ENCODE measurements at regions not wholly inside any gene's neighbourhood (a gene's known extent, or its start where the extent isn't known, plus 50 kb on each side); places are given as distances from the start of the nearest gene placed in this dataset.

DNA sequence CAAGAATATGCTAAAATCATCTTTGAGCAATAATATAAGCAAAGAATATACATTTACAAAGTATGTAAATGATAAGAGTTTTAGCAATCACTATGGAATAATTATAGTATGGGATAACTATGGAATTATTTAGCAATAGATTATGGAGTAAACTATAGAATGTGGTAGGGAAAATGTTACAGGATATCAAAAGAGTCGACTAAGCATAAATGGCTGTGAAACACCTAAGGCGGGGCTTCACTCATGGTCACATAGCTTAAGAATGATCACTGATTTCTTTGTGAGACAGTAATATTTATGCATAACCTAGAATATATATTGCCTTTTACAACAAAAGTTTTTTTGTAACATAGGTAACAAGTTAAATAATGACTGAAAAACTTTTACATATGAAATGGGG lies 2049.7 kb downstream of the ARAP2 start:
- DNase-seq, result no peak

DNA sequence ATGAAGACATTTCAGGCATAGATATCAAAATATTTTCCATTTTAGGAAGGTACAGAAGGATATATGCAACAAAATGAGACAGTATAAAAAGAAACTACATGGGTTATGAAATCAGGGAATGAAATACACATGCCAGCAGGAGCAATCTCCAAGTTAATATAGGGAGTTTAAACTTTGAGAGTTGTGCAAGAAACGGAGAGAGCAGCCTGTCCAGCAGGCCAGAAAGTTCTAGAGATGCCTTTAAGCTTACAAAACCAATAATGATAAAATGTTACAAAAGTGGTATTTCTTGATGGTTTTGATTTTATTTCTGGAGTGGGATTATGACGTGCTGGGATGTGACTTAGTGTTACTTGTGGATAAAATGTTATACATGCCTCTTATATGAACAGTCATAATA lies 2047.9 kb downstream of the ARAP2 start:
- no peak for DNase-seq

DNA sequence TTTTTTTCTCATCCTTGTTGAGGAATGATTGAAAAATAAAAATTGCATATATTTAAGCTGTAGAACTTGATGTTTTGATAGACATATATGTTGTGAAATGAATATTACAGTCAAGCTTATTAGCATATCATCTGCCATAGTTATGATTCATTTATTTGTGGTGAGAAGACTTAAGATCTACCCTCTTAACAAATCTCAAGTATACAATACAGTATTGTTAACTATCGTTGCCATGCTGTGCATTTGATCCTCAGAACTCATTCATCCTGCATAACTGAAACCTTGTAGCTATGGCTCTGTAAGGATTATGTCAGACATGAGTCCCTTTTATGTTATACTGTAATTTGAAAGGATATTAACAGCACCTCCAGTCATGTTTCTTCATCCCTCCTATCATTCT lies 2045.3 kb downstream of the ARAP2 start:
- DNase-seq, result no peak

DNA sequence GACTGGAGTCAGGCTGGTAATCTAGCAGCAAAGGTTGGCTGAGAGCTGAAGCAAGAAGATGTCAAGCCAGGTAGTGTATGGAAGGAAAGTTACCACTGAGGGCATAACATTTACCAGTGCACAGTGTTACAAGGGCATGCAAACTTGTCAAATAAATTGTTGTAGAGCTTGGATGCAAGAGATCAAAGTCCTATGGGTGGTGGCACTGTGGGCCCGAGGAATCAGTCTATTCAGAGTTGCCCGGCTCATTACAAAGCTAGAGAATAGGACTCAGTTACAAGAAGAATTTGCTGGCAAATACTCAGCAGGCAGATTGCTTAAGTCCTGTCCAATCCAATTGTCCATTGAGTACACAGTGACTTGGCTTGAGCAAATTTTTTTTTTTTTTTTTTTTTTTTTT lies 2043.8 kb downstream of the ARAP2 start:
- no peak for DNase-seq

DNA sequence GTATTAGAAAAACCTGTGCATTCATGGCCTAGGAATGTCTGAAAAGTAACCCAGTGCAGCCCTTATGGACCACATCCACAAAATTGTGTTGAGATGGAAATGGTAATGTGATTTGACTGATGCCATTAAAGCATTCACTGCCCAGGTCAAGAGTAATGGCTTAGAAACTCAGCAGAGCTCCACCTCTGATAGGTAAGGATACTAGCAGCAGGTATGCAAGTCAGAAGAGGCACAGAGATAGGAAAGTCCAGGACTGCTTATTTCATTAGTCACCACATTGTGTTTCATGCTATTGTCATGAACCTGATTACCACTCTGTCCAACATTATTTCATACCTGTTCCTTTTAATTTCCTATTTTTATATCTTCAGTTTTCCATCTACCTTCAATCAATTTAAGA lies 2042.2 kb downstream of the ARAP2 start:
- no peak for DNase-seq

DNA sequence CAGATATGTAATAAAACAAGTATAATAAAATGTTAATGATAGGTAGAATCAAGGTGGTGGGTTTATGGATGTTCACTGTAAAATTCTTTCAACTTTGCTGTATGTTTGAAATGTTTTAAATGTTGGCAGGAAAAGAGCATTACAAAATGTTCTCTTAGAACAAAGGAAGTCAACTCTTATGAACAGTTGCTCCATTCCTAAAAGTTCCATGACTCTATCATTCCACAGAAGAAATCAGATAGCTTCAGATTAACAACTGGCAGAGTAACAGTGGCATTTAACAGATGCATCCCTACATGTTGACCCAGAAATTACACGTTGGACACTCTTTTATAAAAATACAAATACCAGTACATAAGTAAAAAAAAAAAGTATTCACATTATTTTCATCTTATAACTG lies 2023.7 kb downstream of the ARAP2 start:
- DNase-seq, result no peak

DNA sequence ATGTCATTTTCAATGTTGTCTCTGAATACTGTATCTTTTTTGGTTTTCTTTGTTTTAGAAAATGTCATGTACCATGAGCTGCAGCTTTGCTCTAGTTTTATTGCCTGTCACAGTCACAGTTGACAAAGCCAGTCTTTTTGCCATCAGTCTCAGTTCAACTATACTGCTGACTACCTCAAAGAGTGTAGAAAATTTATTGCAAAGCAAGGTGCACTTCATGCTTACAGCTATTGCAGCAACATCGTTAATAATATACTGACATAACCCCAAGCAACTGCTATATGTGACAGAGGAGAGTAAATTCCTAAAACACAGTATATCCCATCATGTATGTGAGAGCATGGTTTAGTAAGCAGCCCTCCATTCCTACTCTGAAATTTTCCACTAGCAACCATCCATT lies 2022.3 kb downstream of the ARAP2 start:
- no peak for DNase-seq

DNA sequence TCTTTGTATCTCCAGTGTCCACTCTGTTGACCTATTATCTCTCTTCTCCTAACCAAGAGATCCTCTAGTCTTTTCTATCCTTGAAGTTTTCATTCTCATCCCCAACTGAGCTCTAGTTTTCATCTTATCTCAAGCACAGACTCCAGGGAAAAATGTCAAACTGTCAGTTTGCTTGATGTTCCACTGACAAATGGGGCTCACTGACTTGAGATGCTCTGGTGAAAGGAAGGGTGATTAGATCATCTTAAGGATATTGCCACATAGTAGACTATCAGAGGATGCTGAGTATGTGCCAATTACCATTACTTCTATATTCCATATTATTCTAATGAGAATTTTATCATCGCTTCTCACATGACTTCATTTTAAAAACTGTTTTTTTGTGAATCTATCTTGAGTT lies 2008.2 kb downstream of the ARAP2 start:
- no peak for DNase-seq

DNA sequence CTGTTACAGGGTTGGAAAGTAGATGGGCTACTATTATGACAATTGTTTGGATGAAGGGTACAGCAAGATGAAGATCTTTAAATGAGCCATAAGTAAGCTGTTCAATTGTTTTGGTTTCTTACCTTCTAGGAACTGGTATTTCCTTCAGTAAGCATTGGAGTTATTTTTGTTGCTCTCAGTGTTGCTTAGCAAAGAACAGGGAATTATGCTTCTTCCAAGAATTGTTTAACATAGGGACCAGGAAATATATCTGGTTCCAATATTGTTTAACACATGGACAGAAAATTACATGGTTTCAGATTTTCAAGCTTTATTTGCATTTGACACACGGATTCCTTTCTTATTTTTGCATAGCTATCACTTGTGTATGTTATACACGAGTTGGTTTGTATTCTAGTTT lies 1999.0 kb downstream of the ARAP2 start:
- DNase-seq, result no peak

DNA sequence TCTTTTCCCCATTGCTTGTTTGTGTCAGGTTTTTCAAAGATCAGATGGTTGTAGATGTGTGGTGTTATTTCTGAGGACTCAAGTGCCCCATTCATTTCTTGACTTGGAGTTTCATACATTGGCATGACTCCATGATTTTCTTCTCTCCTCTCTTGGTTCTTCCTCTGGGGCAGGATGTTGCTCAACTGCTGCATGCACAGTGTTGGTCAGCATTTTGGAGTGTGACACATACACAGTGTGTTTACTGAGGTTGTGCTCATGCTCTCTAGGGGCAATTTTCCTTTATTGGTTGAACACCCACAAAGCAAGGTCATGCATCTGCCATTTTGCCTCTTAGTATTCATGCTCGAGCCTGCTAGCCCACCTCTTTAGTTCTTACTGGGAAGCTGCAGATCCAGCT lies 1993.8 kb downstream of the ARAP2 start:
- DNase-seq, result no peak

DNA sequence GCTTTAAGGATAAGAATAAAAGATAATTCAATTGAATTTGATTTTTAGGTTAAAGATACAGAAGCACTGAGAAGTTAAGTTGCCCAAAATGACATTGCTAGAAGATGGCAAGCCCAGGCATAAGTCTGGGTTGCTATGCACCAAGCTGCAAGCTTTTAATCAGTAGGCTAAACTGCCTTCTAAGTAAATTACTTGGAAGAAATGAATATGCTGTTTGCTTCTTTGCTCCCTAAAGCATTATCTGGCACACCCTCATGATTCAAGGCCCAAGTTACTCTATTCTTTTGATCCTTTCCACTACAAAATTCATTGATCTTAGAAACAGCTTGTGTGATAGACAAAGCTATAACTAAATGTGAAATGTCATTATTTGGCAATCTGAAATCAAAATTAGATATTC lies 1991.1 kb downstream of the ARAP2 start:
- no peak for DNase-seq

DNA sequence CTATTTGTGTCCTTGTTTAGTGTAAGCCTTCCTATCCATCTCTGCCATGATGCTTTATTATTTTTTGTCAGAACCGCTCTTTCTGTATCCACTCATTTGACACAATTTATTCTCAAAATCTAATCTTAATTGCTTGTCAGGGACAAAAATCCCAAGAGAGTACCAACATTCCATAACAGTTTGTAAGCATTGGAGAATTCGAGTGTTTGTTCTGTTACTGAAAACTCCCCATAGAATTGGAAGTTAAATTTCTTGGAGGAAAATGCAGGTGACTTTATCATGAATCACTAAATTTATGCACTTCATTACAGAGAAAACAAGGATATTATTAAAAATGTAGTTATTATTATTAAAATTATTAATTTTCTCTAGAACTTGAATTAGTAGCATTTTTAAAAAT lies 1986.1 kb downstream of the ARAP2 start:
- DNase-seq, result no peak

DNA sequence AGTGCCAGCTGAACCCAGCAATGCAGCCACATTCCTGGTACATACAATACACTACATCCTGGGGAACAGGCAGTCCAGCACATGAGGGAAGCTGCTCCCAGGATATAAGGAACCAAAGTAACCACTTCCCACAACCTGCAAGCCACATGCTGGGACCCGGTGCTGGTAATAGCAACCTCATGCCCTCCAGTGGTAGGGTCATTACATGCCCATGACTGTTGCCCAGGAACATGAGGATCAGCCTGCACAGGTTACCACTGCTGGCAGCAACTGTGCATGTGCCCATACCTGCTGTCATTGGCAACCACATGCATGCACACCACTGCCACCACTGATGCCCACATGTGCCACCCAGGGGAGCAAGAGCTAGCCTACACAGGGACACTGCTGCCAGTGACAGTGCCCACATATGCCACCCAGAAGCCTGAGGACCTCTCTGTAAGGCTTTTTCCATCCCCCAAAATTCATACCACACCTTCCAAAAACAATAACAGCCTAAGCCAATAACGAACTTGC lies 1982.5 kb downstream of the ARAP2 start:
- DNase-seq, result no peak

DNA sequence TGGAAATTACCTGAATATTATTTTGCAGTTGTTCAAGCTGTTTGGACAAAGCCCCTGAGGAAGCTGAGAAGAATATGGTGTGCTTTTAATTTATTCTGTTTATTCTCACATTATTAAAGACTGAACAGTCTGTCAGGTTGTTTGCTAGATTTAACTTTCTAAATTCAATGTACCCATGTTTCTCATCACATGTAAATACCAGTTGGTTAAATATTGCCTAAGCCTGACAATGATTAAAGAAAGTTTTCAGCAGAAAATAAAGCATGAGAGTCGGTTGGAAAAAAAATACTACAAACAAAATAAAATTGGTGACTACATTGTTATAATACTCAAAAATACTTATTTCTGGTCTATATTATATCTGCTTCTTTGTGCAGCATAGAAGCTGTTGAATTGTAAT lies 1974.7 kb downstream of the ARAP2 start:
- DNase-seq, result no peak

DNA sequence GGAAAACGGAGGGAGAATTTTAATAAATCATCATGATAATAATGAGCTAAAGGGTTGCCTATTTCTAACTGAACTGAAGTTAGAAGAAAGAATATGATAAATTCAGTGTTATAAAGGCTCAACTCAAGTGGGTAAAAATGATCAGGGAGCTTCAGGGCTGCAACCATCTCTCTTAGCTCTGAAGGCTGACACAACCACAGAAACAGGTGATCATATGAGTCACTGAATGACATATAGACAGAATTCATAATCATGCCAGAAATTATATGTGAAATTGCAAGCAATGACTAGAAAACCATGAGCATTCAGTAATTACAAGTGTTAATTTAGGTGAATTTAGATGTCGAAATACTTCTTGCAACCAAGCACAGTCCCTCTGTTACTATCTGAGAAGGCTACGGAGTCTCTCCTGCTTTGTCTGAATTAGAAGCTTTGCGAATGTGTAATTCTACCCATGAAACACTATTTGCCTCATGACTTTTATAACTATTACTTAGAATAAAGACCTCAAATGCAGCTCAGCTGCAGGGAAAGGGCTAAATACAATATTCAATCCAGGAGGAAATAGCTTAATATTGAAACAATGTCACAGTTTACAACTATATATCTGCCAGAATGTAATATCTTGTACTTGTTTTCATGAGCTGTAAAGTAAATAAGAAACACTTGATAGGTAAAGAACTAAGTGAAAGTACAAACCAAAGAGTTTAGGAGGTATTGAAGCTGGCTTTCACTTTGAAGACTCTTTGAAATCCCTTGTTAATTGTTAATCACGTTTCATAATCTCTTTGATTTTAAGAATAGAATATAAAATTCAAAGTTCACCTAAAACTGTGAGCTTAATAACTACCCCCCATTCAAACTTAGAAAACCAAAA lies 1972.6 kb downstream of the ARAP2 start:
- DNase-seq, result no peak

DNA sequence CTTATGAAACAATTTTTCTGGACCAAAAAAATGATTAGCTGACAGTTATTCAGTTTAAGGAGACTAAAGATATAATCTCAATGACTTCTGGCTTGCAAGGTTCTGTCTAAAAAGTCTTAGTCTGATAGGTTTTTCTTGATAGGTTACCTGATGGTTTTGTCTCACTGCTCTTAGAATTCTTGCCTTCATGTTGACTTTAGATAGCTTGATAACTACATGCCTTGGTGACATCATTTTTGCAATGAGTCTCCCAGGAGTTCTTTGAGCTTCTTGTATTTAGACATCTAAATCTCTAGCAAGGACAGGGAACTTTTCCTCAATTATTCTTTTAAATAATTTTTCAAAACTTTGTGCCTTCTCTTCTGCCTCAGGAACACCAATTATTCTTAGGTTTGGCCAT lies 1965.3 kb downstream of the ARAP2 start:
- no peak for DNase-seq

DNA sequence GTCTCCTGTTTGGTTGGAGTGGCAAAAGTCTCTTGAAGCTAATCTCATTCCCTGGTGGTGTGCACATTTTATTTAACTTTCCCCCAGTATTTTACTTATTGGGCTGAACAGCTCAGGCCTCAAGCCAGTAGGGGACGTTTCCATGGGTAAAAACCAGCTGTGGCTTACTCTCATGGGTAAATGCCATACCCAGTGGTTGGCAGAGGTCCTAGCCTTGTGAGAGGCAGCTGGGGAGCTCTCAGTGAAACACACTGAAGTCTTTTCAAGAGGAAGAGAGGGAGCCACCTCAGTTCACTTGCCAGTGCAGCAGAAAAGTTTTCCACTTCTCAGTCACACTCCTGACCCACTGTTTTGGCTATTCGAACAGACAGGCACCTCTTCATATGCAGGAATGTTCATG lies 1964.2 kb downstream of the ARAP2 start:
- no peak for DNase-seq

DNA sequence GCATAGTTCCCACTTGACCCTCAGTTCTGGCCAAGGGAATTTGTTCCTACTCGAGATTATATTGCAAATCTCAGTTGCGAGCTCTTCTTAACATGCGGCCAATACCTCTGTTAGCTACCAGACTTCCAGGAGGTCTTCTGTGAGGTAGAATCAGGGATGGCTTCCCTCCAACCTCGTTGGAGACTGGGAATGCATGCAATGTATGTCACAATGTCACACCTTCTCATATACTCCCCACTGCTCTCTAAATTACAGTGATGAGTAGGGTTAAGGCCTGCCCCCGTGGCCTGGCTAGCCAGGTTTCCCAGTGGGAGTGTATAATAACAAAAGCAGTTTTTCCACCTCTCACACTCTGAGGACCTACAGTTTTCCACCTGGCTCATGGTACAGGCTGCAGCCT lies 1962.5 kb downstream of the ARAP2 start:
- no peak for DNase-seq

DNA sequence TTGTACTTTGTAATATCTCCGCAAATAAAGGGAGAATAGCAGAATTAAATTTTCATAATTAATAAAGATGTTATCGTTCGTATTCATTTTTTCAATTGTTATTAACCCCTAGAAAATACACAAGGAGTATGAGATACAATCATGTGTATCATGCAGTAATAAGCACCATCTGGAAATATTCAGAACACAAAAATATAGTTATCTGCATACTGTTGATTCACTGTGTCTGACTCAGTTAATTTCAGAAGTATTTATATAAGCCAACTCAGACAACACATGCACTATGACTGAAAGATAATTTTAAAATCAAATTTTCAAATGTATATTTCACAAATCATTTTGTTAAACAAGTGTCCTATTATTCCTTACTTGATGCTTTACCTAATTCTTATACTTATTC lies 1954.8 kb downstream of the ARAP2 start:
- DNase-seq, result no peak

DNA sequence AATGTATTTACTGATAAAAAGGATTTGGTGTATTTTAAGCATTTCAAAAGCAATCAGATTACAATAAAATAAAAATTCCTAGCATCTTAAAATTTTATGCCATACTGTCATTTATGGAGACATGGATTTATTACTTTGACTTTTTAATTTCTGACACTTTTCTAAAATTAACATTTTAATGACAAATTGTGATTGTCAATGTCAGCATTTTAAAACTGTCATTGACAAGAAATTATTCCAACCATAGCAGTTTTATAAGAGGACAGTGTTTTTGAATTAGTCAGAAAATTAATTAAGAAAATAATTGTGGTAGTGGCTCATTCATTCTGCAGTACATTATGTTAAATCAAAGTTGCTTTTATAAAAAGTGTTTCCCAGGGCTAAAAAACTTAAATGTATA lies 1954.4 kb downstream of the ARAP2 start:
- DNase-seq, result no peak

DNA sequence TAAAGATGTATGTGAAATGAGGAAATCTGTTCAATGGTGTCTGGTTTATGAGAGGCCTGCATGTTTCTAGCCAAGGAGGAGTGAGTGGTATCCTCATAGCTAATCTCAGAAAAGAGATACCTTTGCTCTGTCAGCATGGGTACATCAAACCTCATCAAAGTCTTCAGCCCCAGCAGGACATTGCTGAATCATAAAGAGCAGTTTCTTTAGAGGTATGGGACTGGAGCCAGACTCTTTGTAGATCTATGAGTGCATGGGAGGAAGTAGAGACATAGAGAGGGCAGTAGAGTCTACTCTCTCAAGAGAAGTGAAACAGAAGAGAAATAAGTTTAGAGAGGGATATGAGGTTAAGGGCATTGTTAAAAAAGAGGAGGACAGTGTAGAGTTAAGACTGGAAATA lies 1950.9 kb downstream of the ARAP2 start:
- DNase-seq, result no peak

DNA sequence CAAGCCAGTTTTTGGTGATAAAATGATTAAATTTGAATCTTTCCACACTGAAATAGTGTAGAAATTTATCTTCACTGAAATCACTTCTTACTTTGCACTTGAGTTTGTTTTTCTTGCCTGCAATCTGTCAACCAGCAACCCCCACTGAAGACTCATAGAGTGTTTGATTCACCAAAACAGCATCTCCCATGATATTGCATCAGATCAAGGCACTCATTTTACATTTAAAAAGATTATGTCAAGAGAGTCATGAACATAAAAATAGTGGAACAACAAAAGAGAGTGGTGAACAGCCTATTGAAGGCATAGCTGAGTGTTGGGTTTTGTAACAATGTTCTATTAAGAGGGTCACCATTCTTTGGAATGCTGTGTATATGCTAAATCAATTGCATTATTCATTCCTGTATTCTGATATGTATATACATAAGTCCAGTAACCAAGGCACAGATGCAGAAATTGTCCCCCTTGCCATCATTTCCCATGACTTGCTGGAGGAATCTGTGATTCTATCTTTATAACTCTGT lies 1934.9 kb downstream of the ARAP2 start:
- DNase-seq, result no peak

DNA sequence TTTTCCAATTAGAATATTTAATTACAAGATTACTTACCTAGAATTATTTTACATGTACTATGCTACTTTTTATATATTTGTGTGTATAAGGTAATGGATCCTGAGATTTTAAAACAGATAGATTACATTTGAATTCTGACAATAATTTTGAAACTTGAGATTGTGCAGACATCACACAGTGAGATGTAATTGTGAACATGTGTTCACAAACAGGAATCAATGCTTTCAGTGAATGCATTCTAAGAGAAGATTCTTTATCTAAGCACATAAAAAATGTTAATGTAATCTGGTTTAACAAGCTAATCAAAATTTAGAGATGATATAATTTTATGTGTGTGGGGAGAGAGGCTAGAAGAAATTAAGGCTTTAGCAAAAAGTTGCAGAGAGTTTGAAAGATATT lies 1925.5 kb downstream of the ARAP2 start:
- DNase-seq, result no peak

DNA sequence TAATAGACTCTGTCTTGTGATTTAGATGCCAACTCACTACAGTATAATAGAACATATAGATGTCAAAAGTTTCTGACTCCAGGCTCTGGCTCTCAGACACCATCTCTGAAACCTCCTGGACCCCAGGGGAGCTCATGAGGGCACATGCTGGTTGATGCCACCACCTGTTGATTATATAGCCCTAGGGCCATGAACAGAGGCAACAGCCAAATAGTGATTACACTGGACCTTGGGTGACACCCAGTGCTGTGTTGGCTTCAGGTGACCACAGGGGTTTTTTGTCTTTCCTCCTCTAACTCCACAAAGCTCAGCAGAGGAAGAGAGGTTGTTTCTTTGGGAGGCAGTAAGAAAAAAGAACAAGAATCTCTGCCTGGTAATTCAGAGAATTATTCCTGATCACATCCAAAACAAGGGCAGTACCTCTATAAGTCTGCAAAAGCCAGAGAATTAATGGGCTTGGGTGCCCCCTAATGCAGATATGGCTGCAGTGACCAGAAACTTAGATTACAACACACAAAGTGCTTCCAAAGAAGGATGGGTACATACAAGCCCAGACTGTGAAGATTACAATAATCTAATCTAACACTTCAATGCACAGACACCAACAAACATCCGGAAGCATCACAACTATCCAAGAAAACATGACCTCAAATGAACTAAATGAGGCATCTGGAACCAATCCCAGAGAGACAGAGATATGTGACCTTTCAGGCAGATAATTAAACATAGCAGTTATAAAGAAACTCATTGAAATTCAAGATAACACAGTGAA lies 1920.6 kb downstream of the ARAP2 start:
- no peak for DNase-seq
